PC-9 (cell line): ENCODE measurements at regions not wholly inside any gene's neighbourhood (a gene's known extent, or its start where the extent isn't known, plus 50 kb on each side); places are given as distances from the start of the nearest gene placed in this dataset.

ENCODE experiments used
- EZH2 ChIP-seq: fragments of 200-600 bp; sonication (generic); IDR thresholded peaks from 2 replicates; pipeline ENCODE4 v1.8.0; 2017; ENCODE audit warnings: antibody characterized with exemption, low read depth
- TF ChIP-seq, protein P1 (sequence below): fragments of 200-600 bp; sonication (generic); conservative IDR thresholded peaks from 2 replicates; pipeline ENCODE4 v1.6.1; 2017; ENCODE audit warnings: mixed run types, antibody characterized with exemption, mild to moderate bottlenecking, moderate library complexity

DNA sequence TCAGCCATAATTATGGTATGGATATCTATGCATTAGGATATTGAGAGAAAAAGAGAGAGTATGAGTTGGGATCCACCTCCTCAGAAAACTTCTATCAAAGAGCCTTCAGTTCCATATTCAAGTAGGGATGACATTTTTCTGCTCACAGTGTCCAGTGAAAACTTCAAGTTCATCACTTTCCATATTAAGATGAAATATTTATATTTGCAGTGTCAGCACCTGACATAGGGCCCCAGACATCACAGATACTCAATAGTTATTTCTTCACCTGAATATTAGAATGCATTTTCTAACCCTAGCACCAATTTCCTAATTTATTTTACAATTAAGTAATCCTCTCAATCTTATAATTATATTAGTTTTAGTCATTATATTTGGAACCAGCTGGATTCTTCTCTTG, 318.0 kb upstream of the MGAT4C start:
- TF ChIP-seq, protein P1, sequence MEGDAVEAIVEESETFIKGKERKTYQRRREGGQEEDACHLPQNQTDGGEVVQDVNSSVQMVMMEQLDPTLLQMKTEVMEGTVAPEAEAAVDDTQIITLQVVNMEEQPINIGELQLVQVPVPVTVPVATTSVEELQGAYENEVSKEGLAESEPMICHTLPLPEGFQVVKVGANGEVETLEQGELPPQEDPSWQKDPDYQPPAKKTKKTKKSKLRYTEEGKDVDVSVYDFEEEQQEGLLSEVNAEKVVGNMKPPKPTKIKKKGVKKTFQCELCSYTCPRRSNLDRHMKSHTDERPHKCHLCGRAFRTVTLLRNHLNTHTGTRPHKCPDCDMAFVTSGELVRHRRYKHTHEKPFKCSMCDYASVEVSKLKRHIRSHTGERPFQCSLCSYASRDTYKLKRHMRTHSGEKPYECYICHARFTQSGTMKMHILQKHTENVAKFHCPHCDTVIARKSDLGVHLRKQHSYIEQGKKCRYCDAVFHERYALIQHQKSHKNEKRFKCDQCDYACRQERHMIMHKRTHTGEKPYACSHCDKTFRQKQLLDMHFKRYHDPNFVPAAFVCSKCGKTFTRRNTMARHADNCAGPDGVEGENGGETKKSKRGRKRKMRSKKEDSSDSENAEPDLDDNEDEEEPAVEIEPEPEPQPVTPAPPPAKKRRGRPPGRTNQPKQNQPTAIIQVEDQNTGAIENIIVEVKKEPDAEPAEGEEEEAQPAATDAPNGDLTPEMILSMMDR = no peak
- TF ChIP-seq EZH2 = no peak
